Left lung (tissue), 4 donors: ENCODE measurements at regions not wholly inside any gene's neighbourhood (a gene's known extent, or its start where the extent isn't known, plus 50 kb on each side); places are given as distances from the start of the nearest gene placed in this dataset.

Source experiments
- ATAC-seq: fragments of 200-7000 bp; cut with Tn5 transposase; one replicate; pipeline ENCODE4 v1.9.1; 2020; ENCODE audit warnings: moderate library complexity
- DNase-seq, 4 donors: peaks; one replicate each; pipeline ENCODE4 v3.0.0-alpha.2; 2013 to 2020
- H3K27ac ChIP-seq, 2 donors: fragments of 200-600 bp; sonication (generic) in 1 of 2; one replicate each; pipeline versions ENCODE4 v1.5.0 to v1.8.0; 2020 to 2021
- H3K27me3 ChIP-seq, 2 donors: fragments of 200-600 bp; sonication (generic) in 1 of 2; one replicate each; pipeline versions ENCODE4 v1.5.0 to v1.8.0; 2020 to 2021
- H3K36me3 ChIP-seq, 2 donors: fragments of 200-600 bp; sonication (generic) in 1 of 2; one replicate each; pipeline versions ENCODE4 v1.5.0 to v1.8.0; 2020 to 2021
- H3K4me1 ChIP-seq, 2 donors: fragments of 200-600 bp; one replicate each; pipeline ENCODE4 v1.8.0; 2021
- H3K4me3 ChIP-seq, 2 donors: fragments of 200-600 bp; sonication (generic) in 1 of 2; one replicate each; pipeline versions ENCODE4 v1.5.0 to v1.8.0; 2020 to 2021; ENCODE audit warnings: mild to moderate bottlenecking in 1 of 2
- H3K9me3 ChIP-seq, 2 donors: fragments of 200-600 bp; sonication (generic) in 1 of 2; one replicate each; pipeline versions ENCODE4 v1.5.0 to v1.8.0; 2020 to 2021
- intact Hi-C, 2 donors: fragments of 100-400 bp; cut with DNase I; formaldehyde crosslinking; loops; one replicate each; pipeline versions ENCODE4 v1.11.2 to v1.14.2; 2022
- TF ChIP-seq, protein P1 (sequence below), 2 donors: fragments of 200-600 bp; sonication (generic) in 1 of 2; IDR thresholded peaks; one replicate each; pipeline versions ENCODE4 v1.5.0 to v1.8.0; 2021; ENCODE audit warnings: antibody characterized with exemption in 2 of 2
- donor health status: DM: no; HTN: yes; CAD: no.
- donor health status: DM: no; HTN: no; CAD: no.

DNA sequence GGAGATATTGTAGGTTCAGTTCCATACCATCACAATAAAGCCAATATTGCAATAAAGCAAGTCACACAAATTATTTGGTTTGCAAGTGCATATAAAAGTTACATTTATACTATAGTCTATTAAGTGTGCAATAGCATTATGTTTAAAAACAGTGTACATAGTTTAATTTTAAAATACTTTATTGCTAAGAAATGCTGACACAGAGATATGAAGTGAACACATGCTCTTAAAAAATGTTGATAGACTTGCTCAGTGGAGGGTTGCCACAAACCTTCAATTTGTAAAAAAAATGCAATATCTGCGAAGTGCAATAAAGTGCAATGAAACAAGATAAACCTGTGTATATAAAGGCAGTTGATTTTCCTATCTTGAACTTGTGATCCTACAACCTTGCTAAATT lies 161.5 kb downstream of the PRDM13 start:
- peaks cover 0 to 4% of the 10 kb centered on the region in 2 donors for H3K9me3 ChIP-seq
- H3K27ac ChIP-seq: no peak overlapping the region
- TF ChIP-seq, protein P1, sequence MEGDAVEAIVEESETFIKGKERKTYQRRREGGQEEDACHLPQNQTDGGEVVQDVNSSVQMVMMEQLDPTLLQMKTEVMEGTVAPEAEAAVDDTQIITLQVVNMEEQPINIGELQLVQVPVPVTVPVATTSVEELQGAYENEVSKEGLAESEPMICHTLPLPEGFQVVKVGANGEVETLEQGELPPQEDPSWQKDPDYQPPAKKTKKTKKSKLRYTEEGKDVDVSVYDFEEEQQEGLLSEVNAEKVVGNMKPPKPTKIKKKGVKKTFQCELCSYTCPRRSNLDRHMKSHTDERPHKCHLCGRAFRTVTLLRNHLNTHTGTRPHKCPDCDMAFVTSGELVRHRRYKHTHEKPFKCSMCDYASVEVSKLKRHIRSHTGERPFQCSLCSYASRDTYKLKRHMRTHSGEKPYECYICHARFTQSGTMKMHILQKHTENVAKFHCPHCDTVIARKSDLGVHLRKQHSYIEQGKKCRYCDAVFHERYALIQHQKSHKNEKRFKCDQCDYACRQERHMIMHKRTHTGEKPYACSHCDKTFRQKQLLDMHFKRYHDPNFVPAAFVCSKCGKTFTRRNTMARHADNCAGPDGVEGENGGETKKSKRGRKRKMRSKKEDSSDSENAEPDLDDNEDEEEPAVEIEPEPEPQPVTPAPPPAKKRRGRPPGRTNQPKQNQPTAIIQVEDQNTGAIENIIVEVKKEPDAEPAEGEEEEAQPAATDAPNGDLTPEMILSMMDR (IDR thresholded peaks at IDR 0.05): no peak
- H3K36me3 ChIP-seq: no peaks in the 10 kb centered on the region
- H3K27me3 ChIP-seq: no peaks in the 10 kb centered on the region
- DNase-seq (no peak), ATAC-seq (no peak)
- intact Hi-C loops: no loop called here
- H3K4me1 ChIP-seq: no peaks in the 10 kb centered on the region
- H3K4me3 ChIP-seq: no peak overlapping the region

DNA sequence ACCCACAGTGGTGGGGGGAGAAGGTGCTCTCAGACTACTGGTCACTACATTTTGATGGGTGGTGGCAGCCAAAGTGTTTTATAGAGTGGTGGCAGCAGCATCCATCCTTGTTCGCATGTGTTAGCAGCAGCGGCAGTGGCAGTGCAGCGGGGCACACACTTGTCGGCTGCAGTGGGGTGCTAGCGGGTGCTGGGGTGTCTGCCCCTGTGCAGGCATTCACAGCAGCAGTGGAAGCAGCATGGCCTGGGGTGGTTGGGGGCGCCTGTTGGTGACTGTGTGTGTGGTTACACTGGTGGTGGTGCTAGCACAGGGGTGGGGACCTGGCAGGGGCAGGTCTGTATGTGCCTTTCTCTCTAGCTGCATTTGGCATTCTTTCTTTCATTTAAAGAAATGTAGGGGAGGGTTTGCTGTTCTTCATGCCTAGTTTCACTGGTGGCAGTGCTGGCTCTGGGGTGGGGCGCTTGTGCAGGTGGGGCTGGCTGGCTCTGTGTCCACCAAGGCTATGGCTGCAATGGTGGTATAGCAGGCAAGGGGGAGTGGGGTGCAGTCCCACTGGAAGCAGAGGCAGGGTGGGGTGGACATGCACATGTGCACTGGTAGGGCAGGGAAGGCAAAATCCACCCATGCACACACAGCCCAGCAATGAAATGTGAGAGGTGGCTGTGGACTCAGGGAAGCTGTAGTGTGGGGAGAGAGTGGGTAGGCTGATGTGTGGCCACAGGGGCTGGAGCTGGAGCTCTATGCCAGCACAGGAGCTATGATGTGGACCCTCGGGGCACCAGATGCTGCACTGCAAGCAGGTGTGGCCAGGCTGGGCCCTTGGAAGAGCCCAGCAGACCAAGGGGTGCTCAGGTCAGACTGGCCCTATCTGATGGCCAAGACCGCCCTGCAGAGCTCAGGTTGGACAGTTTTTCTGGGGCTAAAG lies 173.3 kb downstream of the PRDM13 start:
- intact Hi-C loops: no loop called here
- no peak overlapping the region for H3K4me3 ChIP-seq
- no peaks in the 10 kb centered on the region for H3K4me1 ChIP-seq
- TF ChIP-seq, protein P1 (IDR thresholded peaks at IDR 0.05): no peak
- no peak overlapping the region for H3K27ac ChIP-seq
- ATAC-seq (no peak), DNase-seq (peak in 1 of 4 donors; percentile 73)
- H3K27me3 ChIP-seq: peaks cover 0 to 12% of the 10 kb centered on the region in 2 donors
- no peaks in the 10 kb centered on the region for H3K36me3 ChIP-seq
- no peaks in the 10 kb centered on the region for H3K9me3 ChIP-seq

DNA sequence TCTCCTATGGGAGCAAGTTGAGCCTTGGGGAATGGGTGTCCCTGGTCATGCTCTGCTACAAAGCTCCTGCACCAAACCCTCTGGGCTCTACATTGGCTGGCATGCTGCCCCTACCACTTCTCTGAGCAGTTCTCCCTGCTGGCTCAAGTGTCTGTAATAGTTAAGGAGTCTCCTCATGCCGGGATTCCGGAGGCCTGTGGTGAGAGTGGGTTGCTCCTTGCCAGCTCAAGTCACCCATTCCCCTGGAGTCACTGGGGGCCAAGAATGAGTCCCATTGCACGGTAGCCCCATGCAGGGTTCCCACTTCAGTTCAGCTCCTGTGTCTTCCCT lies 173.9 kb downstream of the PRDM13 start:
- TF ChIP-seq, protein P1 (IDR thresholded peaks at IDR 0.05): no peak
- H3K4me3 ChIP-seq: no peak overlapping the region
- DNase-seq (peak in 2 of 4 donors; percentile 1 to 42), ATAC-seq (peak; percentile 89)
- H3K4me1 ChIP-seq: no peaks in the 10 kb centered on the region
- intact Hi-C loops: no loop called here
- H3K27me3 ChIP-seq: peaks cover 0 to 12% of the 10 kb centered on the region in 2 donors
- no peaks in the 10 kb centered on the region for H3K9me3 ChIP-seq
- no peak overlapping the region for H3K27ac ChIP-seq
- H3K36me3 ChIP-seq: no peaks in the 10 kb centered on the region

DNA sequence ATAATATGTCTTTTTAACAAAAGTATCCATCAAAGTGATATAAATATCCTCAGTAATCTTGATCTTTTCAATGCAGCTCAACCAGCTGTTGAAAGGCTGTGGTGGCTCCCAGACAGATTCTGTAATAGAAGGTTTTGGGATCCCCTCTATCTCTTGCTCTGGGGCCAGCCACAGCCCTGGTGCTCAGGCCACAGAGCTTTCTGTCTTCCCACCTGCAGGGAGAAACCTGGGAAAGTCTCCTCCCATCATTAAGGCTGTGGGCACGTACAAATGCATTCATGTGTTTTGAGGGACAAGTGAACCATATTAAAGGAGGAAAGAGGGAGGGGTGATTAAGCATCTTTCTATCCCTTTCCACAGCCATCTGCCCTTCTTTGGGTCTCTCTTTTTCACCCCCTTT lies 183.1 kb downstream of the PRDM13 start:
- H3K36me3 ChIP-seq: no peaks in the 10 kb centered on the region
- DNase-seq: no peak

DNA sequence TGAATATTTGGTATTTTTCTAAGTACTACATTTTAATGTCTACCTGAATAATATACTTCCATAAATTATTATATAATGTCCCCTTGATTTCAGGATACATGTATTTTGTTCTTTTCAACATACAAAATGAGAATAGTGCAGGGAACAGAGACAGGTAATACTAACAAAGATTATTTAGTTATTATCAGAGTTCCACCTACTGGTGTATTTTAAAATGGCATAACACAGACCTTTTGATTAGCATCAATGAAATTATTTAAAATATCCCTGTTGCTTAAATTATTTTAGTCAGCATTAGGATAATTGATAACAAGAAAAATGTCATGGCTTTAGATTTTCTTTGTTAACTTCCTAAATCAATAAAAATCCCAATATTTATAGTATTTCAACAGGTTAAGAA lies 184.0 kb downstream of the PRDM13 start:
- Histone ChIP-seq H3K4me3 (no peak overlapping the region), H3K27ac (no peak overlapping the region), H3K36me3 (no peaks in the 10 kb centered on the region), H3K27me3 (no peaks in the 10 kb centered on the region), H3K4me1 (no peaks in the 10 kb centered on the region), H3K9me3 (no peaks in the 10 kb centered on the region)
- TF ChIP-seq, protein P1 (IDR thresholded peaks at IDR 0.05): no peak
- no peak for ATAC-seq
- intact Hi-C loops: no loop called here
- no peak for DNase-seq

More for the DNA sequence above, 183.1 kb downstream of the PRDM13 start:
- no peak overlapping the region for H3K4me3 ChIP-seq
- H3K9me3 ChIP-seq: no peaks in the 10 kb centered on the region
- TF ChIP-seq, protein P1 (IDR thresholded peaks at IDR 0.05): no peak
- no peaks in the 10 kb centered on the region for H3K4me1 ChIP-seq
- ATAC-seq: no peak
- intact Hi-C loops: no loop called here
- H3K27me3 ChIP-seq: no peaks in the 10 kb centered on the region
- H3K27ac ChIP-seq: no peak overlapping the region
